ENCODE measurements at regions not wholly inside any gene's neighbourhood (a gene's known extent, or its start where the extent isn't known, plus 50 kb on each side); places are given as distances from the start of the nearest gene placed in this dataset.

- TF ChIP-seq FOXP4 (CRISPR knock-in tag; IDR thresholded peaks at IDR 0.05) (no peak), SOX15 (CRISPR knock-in tag; IDR thresholded peaks at IDR 0.05) (no peak), CREM (CRISPR knock-in tag; IDR thresholded peaks at IDR 0.05) (peak; percentile 49; the same call in 1 of the 2 replicates)
Measured at GRCh38 chr7:138169441-138169851, 93.2 kb downstream of the AKR1D1 start (continued).

GRCh38 chr7:138170298-138170697 lies 94.0 kb downstream of the AKR1D1 start:
- peaks cover 24% of the 10 kb centered on the region for H3K9me3 Mint-ChIP-seq
- TF ChIP-seq TEAD1 (CRISPR knock-in tag; IDR thresholded peaks at IDR 0.05) (peak; percentile 71; the same call in 1 of the 2 replicates), ESRRA (CRISPR knock-in tag; IDR thresholded peaks at IDR 0.05; ENCODE audit: borderline replicate concordance) (no peak)
- ChIA-PET POLR2A (interaction anchor here (1.0 kb wide), 1 partner anchor 14 kb away, joined by 4 read pairs; no protein-coding TSS in a partner anchor), CTCF (interaction anchor here (1.3 to 1.9 kb wide), 2 partner anchors 9 to 494 kb away, joined by 3 to 9 read pairs; no protein-coding TSS in a partner anchor)
- peaks cover 59% of the 10 kb centered on the region for H3K4me1 Mint-ChIP-seq
- H3K36me3 Mint-ChIP-seq = peaks cover 25% of the 10 kb centered on the region
- DNase-seq (ENCODE audit: low spot score) = peak; percentile 25
- H3K4me3 Mint-ChIP-seq = peak overlapping the region; percentile 16
- ATAC-seq = peak; percentile 27
- no peaks in the 10 kb centered on the region for H3K27me3 Mint-ChIP-seq (ENCODE audit: low read depth)
- H3K27ac Mint-ChIP-seq = peak overlapping the region; percentile 100

- no peak for ATAC-seq
- H3K27me3 Mint-ChIP-seq (ENCODE audit: low read depth) = no peaks in the 10 kb centered on the region
- H3K27ac Mint-ChIP-seq = peak overlapping the region; percentile 100
- peak overlapping the region; percentile 16; the same call in 1 of the 2 replicates for H3K4me3 Mint-ChIP-seq
- TF ChIP-seq E2F5 (CRISPR knock-in tag; IDR thresholded peaks at IDR 0.05) (no peak), ARID4B (CRISPR knock-in tag; IDR thresholded peaks at IDR 0.05; ENCODE audit: borderline replicate concordance) (no peak), ZNF121 (CRISPR knock-in tag; IDR thresholded peaks at IDR 0.05) (no peak), IRF2 (CRISPR knock-in tag; IDR thresholded peaks at IDR 0.05; ENCODE audit: borderline replicate concordance, low read depth) (no peak)
- ChIA-PET CTCF (interaction anchor here (0.6 to 1.9 kb wide), 3 partner anchors 10 to 493 kb away, joined by 3 to 9 read pairs (median 3); no protein-coding TSS in a partner anchor), POLR2A (interaction anchor here (0.6 to 1.0 kb wide), 3 partner anchors 14 to 287 kb away, joined by 4 read pairs; no protein-coding TSS in a partner anchor)
- no peak for DNase-seq (ENCODE audit: low spot score)
- H3K9me3 Mint-ChIP-seq = peaks cover 25% of the 10 kb centered on the region
- peaks cover 59% of the 10 kb centered on the region for H3K4me1 Mint-ChIP-seq
- H3K36me3 Mint-ChIP-seq = peaks cover 24% of the 10 kb centered on the region
Measured at GRCh38 chr7:138170959-138171703, 94.9 kb downstream of the AKR1D1 start.

GRCh38 chr7:138173548-138173947 lies 97.3 kb downstream of the AKR1D1 start:
- no peak for ATAC-seq
- TF ChIP-seq ZNF416 (CRISPR knock-in tag; IDR thresholded peaks at IDR 0.05) = no peak
- no peak for TF ChIP-seq IRF1 (CRISPR knock-in tag; IDR thresholded peaks at IDR 0.05)
- TF ChIP-seq ZNF219 (CRISPR knock-in tag; IDR thresholded peaks at IDR 0.05; ENCODE audit: borderline replicate concordance) = no peak
- no peak for TF ChIP-seq EMX1 (CRISPR knock-in tag; IDR thresholded peaks at IDR 0.05)
- TF ChIP-seq ZNF281 (CRISPR knock-in tag; IDR thresholded peaks at IDR 0.05) = no peak
- no peak for TF ChIP-seq ZNF138 (CRISPR knock-in tag; conservative IDR thresholded peaks at IDR 0.05)
- TF ChIP-seq FOXK1 (CRISPR knock-in tag; IDR thresholded peaks at IDR 0.05) = no peak
- no peak for TF ChIP-seq CREM (CRISPR knock-in tag; IDR thresholded peaks at IDR 0.05)

More at GRCh38 chr7:138173548-138173947, 97.3 kb downstream of the AKR1D1 start:
- Mint-ChIP-seq H3K27ac (no peak overlapping the region), H3K4me3 (no peak overlapping the region), H3K9me3 (peaks cover 25% of the 10 kb centered on the region), H3K27me3 (ENCODE audit: low read depth) (no peaks in the 10 kb centered on the region), H3K4me1 (peaks cover 35% of the 10 kb centered on the region), H3K36me3 (peaks cover 25% of the 10 kb centered on the region)
- POLR2A ChIA-PET = no interaction called here
- no peak for DNase-seq (ENCODE audit: low spot score)
- CTCF ChIA-PET = no interaction called here
